HL-60 (cell line): ENCODE measurements at regions not wholly inside any gene's neighbourhood (a gene's known extent, or its start where the extent isn't known, plus 50 kb on each side); places are given as distances from the start of the nearest gene placed in this dataset.

ENCODE experiments used
- CTCF ChIP-seq: IDR thresholded peaks from one replicate; pipeline ENCODE4 v1.5.1; 2011; ENCODE audit warnings: low read length, control low read depth, inconsistent platforms; ENCODE audit not compliant: insufficient read depth
- POLR2AphosphoS5 ChIP-seq: IDR thresholded peaks from 2 replicates; pipeline ENCODE4 v1.6.1; 2012; ENCODE audit warnings: low read depth
- SPI1 ChIP-seq: IDR thresholded peaks from 2 replicates; pipeline ENCODE4 v1.6.1; 2012; ENCODE audit warnings: low read depth, mild to moderate bottlenecking, borderline replicate concordance

GRCh38 chr3:16012086-16012485 lies 162.4 kb upstream of the GALNT15 start:
- TF ChIP-seq CTCF (no peak), POLR2AphosphoS5 (no peak), SPI1 (no peak)
